Endodermal cell (in vitro differentiated cells): ENCODE measurements at regions not wholly inside any gene's neighbourhood (a gene's known extent, or its start where the extent isn't known, plus 50 kb on each side); places are given as distances from the start of the nearest gene placed in this dataset.

Experiments
- DNase-seq: peaks from one replicate; pipeline ENCODE4 v3.0.0-alpha.2; 2017
- H3K27ac ChIP-seq: 2 replicates; pipeline ENCODE4 v1.5.1; 2013; ENCODE audit warnings: mild to moderate bottlenecking, low read depth, low read length, moderate library complexity
- H3K27me3 ChIP-seq: 2 replicates; pipeline ENCODE4 v1.6.1; 2013; ENCODE audit warnings: mild to moderate bottlenecking, low read length, moderate library complexity; ENCODE audit not compliant: insufficient read depth, control insufficient read depth, poor library complexity, severe bottlenecking
- H3K36me3 ChIP-seq: 2 replicates; pipeline ENCODE4 v1.7.0; 2013; ENCODE audit warnings: mild to moderate bottlenecking, low read length, moderate library complexity; ENCODE audit not compliant: control insufficient read depth, insufficient read depth
- H3K4me1 ChIP-seq: one replicate; pipeline ENCODE4 v1.7.0; 2013; ENCODE audit warnings: low read length; ENCODE audit not compliant: control insufficient read depth, insufficient read depth
- H3K4me3 ChIP-seq: 2 replicates; pipeline ENCODE4 v1.5.1; 2013; ENCODE audit warnings: mild to moderate bottlenecking, low read length, moderate library complexity
- H3K9ac ChIP-seq: 2 replicates; pipeline ENCODE4 v1.6.1; 2013; ENCODE audit warnings: mild to moderate bottlenecking, low read length, moderate library complexity; ENCODE audit not compliant: poor library complexity, severe bottlenecking; ENCODE audit errors: extremely low read depth
- H3K9me3 ChIP-seq: 2 replicates; pipeline ENCODE4 v1.6.1; 2013; ENCODE audit warnings: mild to moderate bottlenecking, low read length, moderate library complexity; ENCODE audit not compliant: control insufficient read depth
- H3K27ac Mint-ChIP-seq: 2 replicates; pipeline ENCODE4 v1.8.0; 2020; ENCODE audit warnings: mixed read lengths
- H3K27me3 Mint-ChIP-seq: 2 replicates; pipeline ENCODE4 v1.8.0; 2021; ENCODE audit warnings: mild to moderate bottlenecking, mixed read lengths; ENCODE audit not compliant: insufficient read depth
- H3K36me3 Mint-ChIP-seq: 2 replicates; pipeline ENCODE4 v1.8.0; 2020; ENCODE audit warnings: low read depth, mixed read lengths
- H3K4me1 Mint-ChIP-seq: 2 replicates; pipeline ENCODE4 v1.8.0; 2020; ENCODE audit warnings: mixed read lengths
- H3K4me3 Mint-ChIP-seq: 2 replicates; pipeline ENCODE4 v1.8.0; 2020; ENCODE audit warnings: mild to moderate bottlenecking, moderate library complexity, mixed read lengths
- H3K9me3 Mint-ChIP-seq: 2 replicates; pipeline ENCODE4 v1.8.0; 2020; ENCODE audit warnings: mild to moderate bottlenecking, mixed read lengths
- WGBS, 2 experiments: methylation state at CpG; one replicate each; pipeline versions ENCODE4 v1.1.5 to v1.1.7; 2013; ENCODE audit warnings: missing lambda C conversion rate in 2 of 2, mixed read lengths in 1 of 2; ENCODE audit not compliant: insufficient coverage in 1 of 2, insufficient read length in 1 of 2; 5-methylcytosine and 5-hydroxymethylcytosine counted together
- TF ChIP-seq, protein P1 (sequence below): fragments of 200-600 bp; sonication (generic); conservative IDR thresholded peaks from 2 replicates; pipeline ENCODE4 v1.5.0; 2021; ENCODE audit warnings: antibody characterized with exemption, mild to moderate bottlenecking

DNA sequence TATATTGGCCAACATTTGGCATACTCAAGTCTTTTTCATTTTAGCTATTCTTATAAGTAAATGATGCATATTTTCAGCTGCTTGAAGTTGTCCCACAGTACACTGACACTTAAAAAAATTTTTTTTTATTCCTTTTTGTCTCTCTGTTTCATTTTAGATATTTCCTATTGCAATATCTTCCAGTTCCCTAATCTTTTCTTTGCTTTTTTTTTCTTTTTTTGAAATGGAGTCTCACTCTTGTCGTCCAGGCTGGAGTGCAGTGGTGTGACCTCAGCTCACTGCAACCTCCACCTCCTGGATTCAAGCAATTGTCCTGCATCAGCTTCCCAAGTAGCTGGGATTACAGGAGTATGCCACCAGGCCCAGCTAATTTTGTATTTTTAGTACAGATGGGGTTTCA, 217.4 kb upstream of the KRR1 start:
- Mint-ChIP-seq H3K4me1 (peaks cover 21% of the 10 kb centered on the region), H3K27ac (no peak overlapping the region)
- TF ChIP-seq, protein P1, sequence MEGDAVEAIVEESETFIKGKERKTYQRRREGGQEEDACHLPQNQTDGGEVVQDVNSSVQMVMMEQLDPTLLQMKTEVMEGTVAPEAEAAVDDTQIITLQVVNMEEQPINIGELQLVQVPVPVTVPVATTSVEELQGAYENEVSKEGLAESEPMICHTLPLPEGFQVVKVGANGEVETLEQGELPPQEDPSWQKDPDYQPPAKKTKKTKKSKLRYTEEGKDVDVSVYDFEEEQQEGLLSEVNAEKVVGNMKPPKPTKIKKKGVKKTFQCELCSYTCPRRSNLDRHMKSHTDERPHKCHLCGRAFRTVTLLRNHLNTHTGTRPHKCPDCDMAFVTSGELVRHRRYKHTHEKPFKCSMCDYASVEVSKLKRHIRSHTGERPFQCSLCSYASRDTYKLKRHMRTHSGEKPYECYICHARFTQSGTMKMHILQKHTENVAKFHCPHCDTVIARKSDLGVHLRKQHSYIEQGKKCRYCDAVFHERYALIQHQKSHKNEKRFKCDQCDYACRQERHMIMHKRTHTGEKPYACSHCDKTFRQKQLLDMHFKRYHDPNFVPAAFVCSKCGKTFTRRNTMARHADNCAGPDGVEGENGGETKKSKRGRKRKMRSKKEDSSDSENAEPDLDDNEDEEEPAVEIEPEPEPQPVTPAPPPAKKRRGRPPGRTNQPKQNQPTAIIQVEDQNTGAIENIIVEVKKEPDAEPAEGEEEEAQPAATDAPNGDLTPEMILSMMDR = no peak

DNA sequence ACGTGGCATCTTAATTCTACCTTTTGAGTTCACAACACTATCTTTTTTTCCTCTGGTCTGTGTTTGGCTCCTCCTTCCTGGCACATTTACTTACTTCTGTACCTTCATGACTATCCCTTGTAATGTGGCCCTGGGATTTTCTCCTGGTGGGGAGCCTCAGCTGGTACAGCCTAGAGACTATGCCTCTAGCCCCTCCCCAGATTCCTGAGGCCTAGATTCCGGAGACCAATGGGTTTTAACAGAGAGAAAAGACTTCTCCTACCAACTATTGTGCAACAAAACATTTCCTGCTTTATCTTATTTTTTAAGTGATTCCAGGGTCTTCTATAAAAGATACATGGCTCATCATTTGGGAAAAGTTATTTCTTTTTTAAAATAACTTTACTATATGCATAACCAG, 216.2 kb upstream of the KRR1 start:
- Histone ChIP-seq H3K9ac (no peak overlapping the region), H3K4me3 (no peak overlapping the region), H3K4me1 (no peaks in the 10 kb centered on the region), H3K9me3 (peaks cover 12% of the 10 kb centered on the region), H3K27ac (no peak overlapping the region), H3K36me3 (no peaks in the 10 kb centered on the region), H3K27me3 (no peaks in the 10 kb centered on the region)
- Mint-ChIP-seq H3K9me3 (peaks cover 3% of the 10 kb centered on the region), H3K27me3 (no peaks in the 10 kb centered on the region), H3K36me3 (no peaks in the 10 kb centered on the region), H3K4me3 (no peak overlapping the region), H3K4me1 (peaks cover 27% of the 10 kb centered on the region), H3K27ac (no peak overlapping the region)
- peak; percentile 82 for DNase-seq
- 45 to 68% methylated on average over 1 to 2 of the region's 2 CpGs for WGBS, 2 experiments
- TF ChIP-seq, protein P1 = peak; percentile 47

More for the DNA sequence above, 217.4 kb upstream of the KRR1 start:
- Histone ChIP-seq H3K36me3 (no peaks in the 10 kb centered on the region), H3K9ac (no peak overlapping the region), H3K4me3 (no peak overlapping the region), H3K27ac (no peak overlapping the region), H3K27me3 (no peaks in the 10 kb centered on the region), H3K4me1 (peaks cover 3% of the 10 kb centered on the region), H3K9me3 (peaks cover 12% of the 10 kb centered on the region)
- peaks cover 5% of the 10 kb centered on the region for H3K9me3 Mint-ChIP-seq
- 94 to 100% methylated on average over 1 of the region's 1 CpG for WGBS, 2 experiments
- no peaks in the 10 kb centered on the region for H3K36me3 Mint-ChIP-seq
- no peak overlapping the region for H3K4me3 Mint-ChIP-seq
- H3K27me3 Mint-ChIP-seq = no peaks in the 10 kb centered on the region
- DNase-seq = no peak

DNA sequence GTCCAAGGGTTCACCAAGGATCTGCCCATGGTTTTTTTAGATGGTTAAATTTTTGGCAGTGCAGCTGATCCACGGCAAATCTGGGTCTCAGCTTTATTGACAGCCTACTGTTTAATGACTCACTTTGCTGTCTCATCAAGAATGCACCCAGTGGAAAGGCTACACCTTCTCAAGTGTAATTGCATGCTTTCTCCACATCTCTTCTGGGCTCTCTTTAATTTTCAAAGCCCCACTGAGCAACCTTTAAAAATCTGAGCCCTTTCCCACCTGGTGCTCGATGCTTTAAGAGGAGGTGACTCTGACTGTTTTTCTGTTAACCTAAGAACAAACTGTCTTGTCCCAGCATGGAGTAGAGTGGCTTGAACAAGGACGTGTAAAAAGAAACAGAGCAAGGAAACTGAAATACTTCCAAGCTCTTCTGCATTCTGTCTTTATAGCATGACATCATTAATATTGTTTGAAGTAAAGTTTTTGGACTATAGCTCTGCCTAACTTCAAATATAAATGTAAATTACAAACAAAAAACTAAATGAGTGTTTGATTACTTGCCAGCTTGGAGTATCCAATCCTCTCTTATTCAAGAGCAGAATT, 214.2 kb upstream of the KRR1 start:
- no peaks in the 10 kb centered on the region for H3K27me3 ChIP-seq
- H3K4me1 ChIP-seq = peaks cover 14% of the 10 kb centered on the region
- H3K4me1 Mint-ChIP-seq = peaks cover 46% of the 10 kb centered on the region
- no peak overlapping the region for H3K27ac ChIP-seq
- peaks cover 12% of the 10 kb centered on the region for H3K9me3 ChIP-seq
- H3K27ac Mint-ChIP-seq = peak overlapping the region; percentile 52
- no peak overlapping the region for H3K4me3 ChIP-seq
- TF ChIP-seq, protein P1 = peak; percentile 34
- H3K4me3 Mint-ChIP-seq = no peak overlapping the region
- no peaks in the 10 kb centered on the region for H3K36me3 ChIP-seq
- H3K27me3 Mint-ChIP-seq = no peaks in the 10 kb centered on the region
- H3K36me3 Mint-ChIP-seq = no peaks in the 10 kb centered on the region
- H3K9me3 Mint-ChIP-seq = peaks cover 1% of the 10 kb centered on the region
- H3K9ac ChIP-seq = no peak overlapping the region
- WGBS, 2 experiments = 55 to 78% methylated on average over 3 of the region's 3 CpGs
- DNase-seq = no peak
